SK-N-SH treated with all-trans-retinoic acid at 6 μM for 48 hours (cell line): ENCODE measurements at regions not wholly inside any gene's neighbourhood (a gene's known extent, or its start where the extent isn't known, plus 50 kb on each side); places are given as distances from the start of the nearest gene placed in this dataset.

Experiments used
- ATAC-seq: fragments of 200-7000 bp; cut with Tn5 transposase; 3 replicates; pipeline ENCODE4 v1.9.1; 2020; ENCODE audit warnings: mild to moderate bottlenecking, moderate library complexity
- ARNTL ChIP-seq: fragments of 450-650 bp; formaldehyde crosslinking; IDR thresholded peaks from 2 replicates; pipeline ENCODE4 v1.5.0; 2020; ENCODE audit warnings: low read depth, mild to moderate bottlenecking, moderate library complexity, borderline replicate concordance
- BACH2 ChIP-seq: fragments of 250-450 bp; sonication (Bioruptor Pico); IDR thresholded peaks from 2 replicates; pipeline ENCODE4 v1.9.0; 2021; ENCODE audit warnings: mild to moderate bottlenecking, borderline replicate concordance
- CSDC2 ChIP-seq: fragments of 250-450 bp; sonication (Bioruptor Pico); IDR thresholded peaks from 2 replicates; pipeline ENCODE4 v1.5.0; 2020; ENCODE audit warnings: mild to moderate bottlenecking, moderate library complexity
- ESRRG ChIP-seq: fragments of 250-450 bp; sonication (Bioruptor Pico); IDR thresholded peaks from 2 replicates; pipeline ENCODE4 v1.6.1; 2021; ENCODE audit warnings: mild to moderate bottlenecking
- GLIS3 ChIP-seq: fragments of 250-450 bp; sonication (Bioruptor Pico); IDR thresholded peaks from 2 replicates; pipeline ENCODE4 v1.5.0; 2020; ENCODE audit warnings: mild to moderate bottlenecking, moderate library complexity
- ISL1 ChIP-seq: fragments of 250-450 bp; sonication (Bioruptor Pico); IDR thresholded peaks from 2 replicates; pipeline ENCODE4 v2.1.2; 2022; ENCODE audit warnings: mild to moderate bottlenecking, moderate library complexity
- OSR1 ChIP-seq: fragments of 250-450 bp; sonication (Bioruptor Pico); IDR thresholded peaks from 2 replicates; pipeline ENCODE4 v1.8.0; 2022; ENCODE audit warnings: moderate library complexity, mild to moderate bottlenecking, inconsistent platforms
- PPARA ChIP-seq: fragments of 250-450 bp; sonication (Bioruptor Pico); IDR thresholded peaks from 2 replicates; pipeline ENCODE4 v1.5.0; 2020; ENCODE audit warnings: mild to moderate bottlenecking, borderline replicate concordance
- RARB ChIP-seq: fragments of 250-450 bp; sonication (Bioruptor Pico); IDR thresholded peaks from 2 replicates; pipeline ENCODE4 v1.8.0; 2021; ENCODE audit warnings: mild to moderate bottlenecking, moderate library complexity
- SNAI2 ChIP-seq: fragments of 250-450 bp; sonication (Bioruptor Pico); IDR thresholded peaks from 2 replicates; pipeline ENCODE4 v1.5.0; 2020; ENCODE audit warnings: mild to moderate bottlenecking, moderate library complexity
- TCF4 ChIP-seq: fragments of 250-450 bp; sonication (Bioruptor Pico); IDR thresholded peaks from 2 replicates; pipeline ENCODE4 v1.8.0; 2021; ENCODE audit warnings: mild to moderate bottlenecking, moderate library complexity, borderline replicate concordance
- TOX ChIP-seq: fragments of 250-450 bp; sonication (Bioruptor Pico); IDR thresholded peaks from 2 replicates; pipeline ENCODE4 v1.8.0; 2021; ENCODE audit warnings: mild to moderate bottlenecking, moderate library complexity, borderline replicate concordance
- ZC3H10 ChIP-seq: fragments of 250-450 bp; sonication (Bioruptor Pico); IDR thresholded peaks from 2 replicates; pipeline ENCODE4 v1.5.1; 2021; ENCODE audit warnings: mild to moderate bottlenecking, moderate library complexity
- ZFP3 ChIP-seq: fragments of 250-450 bp; sonication (Bioruptor Pico); IDR thresholded peaks from 2 replicates; pipeline ENCODE4 v1.5.0; 2020; ENCODE audit warnings: mild to moderate bottlenecking, moderate library complexity
- ZFP30 ChIP-seq: fragments of 450-650 bp; formaldehyde crosslinking; IDR thresholded peaks from 2 replicates; pipeline ENCODE4 v1.5.0; 2022; ENCODE audit warnings: mild to moderate bottlenecking, moderate library complexity
- ZNF565 ChIP-seq: fragments of 450-650 bp; formaldehyde crosslinking; conservative IDR thresholded peaks from 2 replicates; pipeline ENCODE4 v1.5.0; 2020; ENCODE audit warnings: low read depth, mild to moderate bottlenecking, moderate library complexity
- ZNF70 ChIP-seq: fragments of 450-650 bp; formaldehyde crosslinking; IDR thresholded peaks from 2 replicates; pipeline ENCODE4 v1.5.0; 2020; ENCODE audit warnings: mild to moderate bottlenecking, moderate library complexity
- ZNF8 ChIP-seq: fragments of 450-650 bp; formaldehyde crosslinking; IDR thresholded peaks from 2 replicates; pipeline ENCODE4 v1.5.0; 2020; ENCODE audit warnings: mild to moderate bottlenecking, moderate library complexity
- TF ChIP-seq, protein P1 (sequence below): fragments of 250-450 bp; sonication (Bioruptor Pico); IDR thresholded peaks from 2 replicates; pipeline ENCODE4 v1.5.0; 2020; ENCODE audit warnings: mild to moderate bottlenecking, moderate library complexity
- TF ChIP-seq, protein P2 (sequence below): fragments of 250-450 bp; sonication (Bioruptor Pico); IDR thresholded peaks from 2 replicates; pipeline ENCODE4 v1.8.0; 2020; ENCODE audit warnings: mild to moderate bottlenecking, moderate library complexity, borderline replicate concordance
- TF ChIP-seq, protein P3 (sequence below): fragments of 250-450 bp; sonication (Bioruptor Pico); IDR thresholded peaks from 2 replicates; pipeline ENCODE4 v1.5.1; 2020; ENCODE audit warnings: low read depth, mild to moderate bottlenecking, moderate library complexity
- TF ChIP-seq, protein P4 (sequence below): fragments of 250-450 bp; sonication (Bioruptor Pico); IDR thresholded peaks from 2 replicates; pipeline ENCODE4 v1.8.0; 2021; ENCODE audit warnings: low read depth, mild to moderate bottlenecking, moderate library complexity, borderline replicate concordance
- TF ChIP-seq, protein P5 (sequence below): fragments of 250-450 bp; sonication (Bioruptor Pico); IDR thresholded peaks from 2 replicates; pipeline ENCODE4 v1.5.1; 2021; ENCODE audit warnings: mild to moderate bottlenecking, moderate library complexity

DNA sequence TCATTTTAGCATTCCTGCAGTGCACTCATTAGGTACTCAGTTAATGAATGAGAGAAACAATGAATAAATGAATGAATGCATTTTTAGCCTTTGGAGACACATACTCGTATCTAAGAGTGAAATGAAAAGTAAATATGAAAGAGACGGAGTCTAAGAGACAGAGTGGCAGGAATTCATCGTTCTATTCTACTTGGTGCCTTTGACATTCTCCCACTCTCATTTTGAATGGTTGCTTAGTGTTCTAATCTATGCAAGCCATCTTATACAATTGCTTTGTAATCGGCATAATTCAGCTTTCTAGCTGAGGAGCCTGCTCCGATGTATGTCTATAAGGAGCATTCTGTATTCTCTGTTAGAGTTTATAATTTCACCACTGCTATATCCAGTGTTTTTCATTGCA is 554.9 kb downstream of the PLCL1 start:
- TF ChIP-seq ARNTL: no peak
- no peak for TF ChIP-seq ZFP3 (CRISPR knock-in tag)
- no peak for TF ChIP-seq CSDC2 (CRISPR knock-in tag)
- TF ChIP-seq, protein P1, sequence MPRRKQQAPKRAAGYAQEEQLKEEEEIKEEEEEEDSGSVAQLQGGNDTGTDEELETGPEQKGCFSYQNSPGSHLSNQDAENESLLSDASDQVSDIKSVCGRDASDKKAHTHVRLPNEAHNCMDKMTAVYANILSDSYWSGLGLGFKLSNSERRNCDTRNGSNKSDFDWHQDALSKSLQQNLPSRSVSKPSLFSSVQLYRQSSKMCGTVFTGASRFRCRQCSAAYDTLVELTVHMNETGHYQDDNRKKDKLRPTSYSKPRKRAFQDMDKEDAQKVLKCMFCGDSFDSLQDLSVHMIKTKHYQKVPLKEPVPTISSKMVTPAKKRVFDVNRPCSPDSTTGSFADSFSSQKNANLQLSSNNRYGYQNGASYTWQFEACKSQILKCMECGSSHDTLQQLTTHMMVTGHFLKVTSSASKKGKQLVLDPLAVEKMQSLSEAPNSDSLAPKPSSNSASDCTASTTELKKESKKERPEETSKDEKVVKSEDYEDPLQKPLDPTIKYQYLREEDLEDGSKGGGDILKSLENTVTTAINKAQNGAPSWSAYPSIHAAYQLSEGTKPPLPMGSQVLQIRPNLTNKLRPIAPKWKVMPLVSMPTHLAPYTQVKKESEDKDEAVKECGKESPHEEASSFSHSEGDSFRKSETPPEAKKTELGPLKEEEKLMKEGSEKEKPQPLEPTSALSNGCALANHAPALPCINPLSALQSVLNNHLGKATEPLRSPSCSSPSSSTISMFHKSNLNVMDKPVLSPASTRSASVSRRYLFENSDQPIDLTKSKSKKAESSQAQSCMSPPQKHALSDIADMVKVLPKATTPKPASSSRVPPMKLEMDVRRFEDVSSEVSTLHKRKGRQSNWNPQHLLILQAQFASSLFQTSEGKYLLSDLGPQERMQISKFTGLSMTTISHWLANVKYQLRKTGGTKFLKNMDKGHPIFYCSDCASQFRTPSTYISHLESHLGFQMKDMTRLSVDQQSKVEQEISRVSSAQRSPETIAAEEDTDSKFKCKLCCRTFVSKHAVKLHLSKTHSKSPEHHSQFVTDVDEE (CRISPR knock-in tag): no peak
- TF ChIP-seq GLIS3 (CRISPR knock-in tag): no peak
- TF ChIP-seq, protein P2, sequence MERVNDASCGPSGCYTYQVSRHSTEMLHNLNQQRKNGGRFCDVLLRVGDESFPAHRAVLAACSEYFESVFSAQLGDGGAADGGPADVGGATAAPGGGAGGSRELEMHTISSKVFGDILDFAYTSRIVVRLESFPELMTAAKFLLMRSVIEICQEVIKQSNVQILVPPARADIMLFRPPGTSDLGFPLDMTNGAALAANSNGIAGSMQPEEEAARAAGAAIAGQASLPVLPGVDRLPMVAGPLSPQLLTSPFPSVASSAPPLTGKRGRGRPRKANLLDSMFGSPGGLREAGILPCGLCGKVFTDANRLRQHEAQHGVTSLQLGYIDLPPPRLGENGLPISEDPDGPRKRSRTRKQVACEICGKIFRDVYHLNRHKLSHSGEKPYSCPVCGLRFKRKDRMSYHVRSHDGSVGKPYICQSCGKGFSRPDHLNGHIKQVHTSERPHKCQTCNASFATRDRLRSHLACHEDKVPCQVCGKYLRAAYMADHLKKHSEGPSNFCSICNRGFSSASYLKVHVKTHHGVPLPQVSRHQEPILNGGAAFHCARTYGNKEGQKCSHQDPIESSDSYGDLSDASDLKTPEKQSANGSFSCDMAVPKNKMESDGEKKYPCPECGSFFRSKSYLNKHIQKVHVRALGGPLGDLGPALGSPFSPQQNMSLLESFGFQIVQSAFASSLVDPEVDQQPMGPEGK (CRISPR knock-in tag): no peak
- TF ChIP-seq ZC3H10 (CRISPR knock-in tag): no peak
- TF ChIP-seq TOX (CRISPR knock-in tag): no peak
- TF ChIP-seq OSR1 (CRISPR knock-in tag): no peak
- no peak for TF ChIP-seq BACH2
- TF ChIP-seq ISL1 (CRISPR knock-in tag): no peak
- TF ChIP-seq, protein P3, sequence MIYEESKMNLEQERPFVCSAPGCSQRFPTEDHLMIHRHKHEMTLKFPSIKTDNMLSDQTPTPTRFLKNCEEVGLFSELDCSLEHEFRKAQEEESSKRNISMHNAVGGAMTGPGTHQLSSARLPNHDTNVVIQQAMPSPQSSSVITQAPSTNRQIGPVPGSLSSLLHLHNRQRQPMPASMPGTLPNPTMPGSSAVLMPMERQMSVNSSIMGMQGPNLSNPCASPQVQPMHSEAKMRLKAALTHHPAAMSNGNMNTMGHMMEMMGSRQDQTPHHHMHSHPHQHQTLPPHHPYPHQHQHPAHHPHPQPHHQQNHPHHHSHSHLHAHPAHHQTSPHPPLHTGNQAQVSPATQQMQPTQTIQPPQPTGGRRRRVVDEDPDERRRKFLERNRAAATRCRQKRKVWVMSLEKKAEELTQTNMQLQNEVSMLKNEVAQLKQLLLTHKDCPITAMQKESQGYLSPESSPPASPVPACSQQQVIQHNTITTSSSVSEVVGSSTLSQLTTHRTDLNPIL (CRISPR knock-in tag): no peak
- TF ChIP-seq ZNF8 (CRISPR knock-in tag): no peak
- TF ChIP-seq ESRRG (CRISPR knock-in tag): no peak
- no peak for TF ChIP-seq ZNF70 (CRISPR knock-in tag)
- TF ChIP-seq PPARA: no peak
- ATAC-seq: no peak

DNA sequence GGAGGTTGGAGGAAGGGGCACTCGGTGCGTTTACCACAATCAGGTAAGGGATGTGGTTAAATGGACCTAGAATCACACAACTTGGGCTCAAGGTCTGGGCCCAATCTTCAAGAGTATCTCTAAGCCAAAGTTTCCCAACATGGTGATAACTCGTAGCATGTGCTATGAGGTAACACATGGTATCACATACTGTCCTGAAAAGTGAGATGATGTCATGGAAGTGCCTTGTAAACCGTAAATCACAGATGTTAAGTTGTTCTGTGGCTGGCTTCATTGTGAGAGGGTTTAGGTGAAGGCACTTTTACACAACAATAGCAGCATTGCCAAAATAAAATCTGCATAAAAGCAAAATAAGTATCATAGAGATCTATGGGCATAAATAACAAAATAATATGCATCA is 551.8 kb downstream of the PLCL1 start:
- ATAC-seq: no peak
- TF ChIP-seq OSR1 (CRISPR knock-in tag): no peak
- TF ChIP-seq ISL1 (CRISPR knock-in tag): no peak
- TF ChIP-seq ZC3H10 (CRISPR knock-in tag): no peak
- TF ChIP-seq ZNF70 (CRISPR knock-in tag): no peak
- TF ChIP-seq SNAI2 (CRISPR knock-in tag): no peak
- no peak for TF ChIP-seq ZFP30 (CRISPR knock-in tag)
- no peak for TF ChIP-seq BACH2
- TF ChIP-seq, all 23 proteins: peak for 0

DNA sequence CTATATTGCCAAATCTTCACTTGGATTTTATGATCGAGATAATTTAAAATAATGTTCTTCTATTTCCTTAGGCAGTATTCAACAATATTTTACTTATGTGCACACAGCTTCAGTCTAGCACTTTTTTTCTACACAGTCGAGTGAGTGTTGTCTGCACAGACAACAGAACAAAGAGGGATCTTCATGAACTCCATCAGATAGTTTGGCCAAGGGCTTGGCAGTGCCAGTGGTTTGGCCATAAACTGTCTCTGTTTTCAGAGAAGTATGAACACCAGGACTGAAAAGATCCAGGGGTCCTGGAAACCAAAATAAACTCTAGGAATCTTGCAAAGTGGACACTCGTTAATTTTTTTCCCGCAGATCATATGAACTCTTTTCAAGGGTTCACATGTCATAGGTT is 547.3 kb downstream of the PLCL1 start:
- TF ChIP-seq, protein P3 (CRISPR knock-in tag): no peak
- TF ChIP-seq, protein P4, sequence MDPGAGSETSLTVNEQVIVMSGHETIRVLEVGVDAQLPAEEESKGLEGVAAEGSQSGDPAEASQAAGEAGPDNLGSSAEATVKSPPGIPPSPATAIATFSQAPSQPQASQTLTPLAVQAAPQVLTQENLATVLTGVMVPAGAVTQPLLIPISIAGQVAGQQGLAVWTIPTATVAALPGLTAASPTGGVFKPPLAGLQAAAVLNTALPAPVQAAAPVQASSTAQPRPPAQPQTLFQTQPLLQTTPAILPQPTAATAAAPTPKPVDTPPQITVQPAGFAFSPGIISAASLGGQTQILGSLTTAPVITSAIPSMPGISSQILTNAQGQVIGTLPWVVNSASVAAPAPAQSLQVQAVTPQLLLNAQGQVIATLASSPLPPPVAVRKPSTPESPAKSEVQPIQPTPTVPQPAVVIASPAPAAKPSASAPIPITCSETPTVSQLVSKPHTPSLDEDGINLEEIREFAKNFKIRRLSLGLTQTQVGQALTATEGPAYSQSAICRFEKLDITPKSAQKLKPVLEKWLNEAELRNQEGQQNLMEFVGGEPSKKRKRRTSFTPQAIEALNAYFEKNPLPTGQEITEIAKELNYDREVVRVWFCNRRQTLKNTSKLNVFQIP (CRISPR knock-in tag): no peak
- no peak for TF ChIP-seq TOX (CRISPR knock-in tag)
- TF ChIP-seq CSDC2 (CRISPR knock-in tag): no peak
- TF ChIP-seq ZNF565 (CRISPR knock-in tag): no peak
- ATAC-seq: no peak

DNA sequence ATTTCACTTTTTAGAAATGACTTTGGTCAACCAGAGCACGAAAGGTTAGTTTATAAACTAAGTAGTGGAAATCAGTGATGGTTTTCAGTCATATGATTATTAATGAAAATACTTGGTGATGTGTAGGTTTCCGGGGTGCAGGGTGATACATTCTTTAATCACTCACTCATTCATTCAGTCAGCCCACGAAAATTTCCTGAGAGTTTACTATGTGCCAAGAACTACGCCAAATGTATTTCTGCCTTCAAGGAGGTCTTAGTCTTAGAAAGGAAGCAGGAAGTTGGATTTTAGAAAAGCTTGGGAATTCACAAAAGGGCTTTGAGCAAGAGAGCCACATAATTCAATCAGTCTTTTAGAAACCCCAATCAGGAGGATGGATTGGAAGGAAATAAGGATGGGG is 543.6 kb downstream of the PLCL1 start:
- no peak for ATAC-seq
- TF ChIP-seq ZNF8 (CRISPR knock-in tag) (no peak), RARB (CRISPR knock-in tag) (no peak), ZC3H10 (CRISPR knock-in tag) (no peak), PPARA (no peak), OSR1 (CRISPR knock-in tag) (no peak), ARNTL (no peak), ZFP3 (CRISPR knock-in tag) (no peak), BACH2 (no peak), ESRRG (CRISPR knock-in tag) (no peak), TCF4 (CRISPR knock-in tag) (no peak), ZFP30 (CRISPR knock-in tag) (no peak), TOX (CRISPR knock-in tag) (no peak)
- TF ChIP-seq, protein P5, sequence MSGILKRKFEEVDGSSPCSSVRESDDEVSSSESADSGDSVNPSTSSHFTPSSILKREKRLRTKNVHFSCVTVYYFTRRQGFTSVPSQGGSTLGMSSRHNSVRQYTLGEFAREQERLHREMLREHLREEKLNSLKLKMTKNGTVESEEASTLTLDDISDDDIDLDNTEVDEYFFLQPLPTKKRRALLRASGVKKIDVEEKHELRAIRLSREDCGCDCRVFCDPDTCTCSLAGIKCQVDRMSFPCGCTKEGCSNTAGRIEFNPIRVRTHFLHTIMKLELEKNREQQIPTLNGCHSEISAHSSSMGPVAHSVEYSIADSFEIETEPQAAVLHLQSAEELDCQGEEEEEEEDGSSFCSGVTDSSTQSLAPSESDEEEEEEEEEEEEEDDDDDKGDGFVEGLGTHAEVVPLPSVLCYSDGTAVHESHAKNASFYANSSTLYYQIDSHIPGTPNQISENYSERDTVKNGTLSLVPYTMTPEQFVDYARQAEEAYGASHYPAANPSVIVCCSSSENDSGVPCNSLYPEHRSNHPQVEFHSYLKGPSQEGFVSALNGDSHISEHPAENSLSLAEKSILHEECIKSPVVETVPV: no peak
- TF ChIP-seq, protein P3 (CRISPR knock-in tag): no peak
